ENCODE measurements at regions not wholly inside any gene's neighbourhood (a gene's known extent, or its start where the extent isn't known, plus 50 kb on each side); places are given as distances from the start of the nearest gene placed in this dataset.

DNA sequence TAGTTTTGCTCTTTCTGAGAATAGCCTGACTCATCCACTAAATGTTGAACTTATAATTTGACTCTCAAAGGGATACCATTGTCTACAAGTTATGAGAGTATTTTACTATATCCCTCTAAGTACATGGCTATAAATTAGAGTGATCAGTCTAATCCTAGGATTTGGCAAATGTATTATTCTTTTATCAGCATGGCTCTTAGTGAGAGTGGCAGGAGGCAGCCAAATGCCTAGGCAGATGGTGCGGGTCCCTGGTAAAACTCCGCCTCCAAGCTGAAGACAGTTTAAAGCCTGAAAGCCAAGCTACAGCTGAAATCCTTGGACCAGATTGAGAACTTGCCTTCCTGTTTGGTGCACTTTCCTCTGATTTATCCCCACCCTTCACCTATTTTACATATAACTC, 631.8 kb downstream of the SQOR start:
- no peak for ATAC-seq
- POLR2A ChIA-PET = no interaction called here
- H3K4me2 ChIP-seq (ENCODE audit: low read length) = no peak overlapping the region

More for the DNA sequence above, 631.8 kb downstream of the SQOR start:
- Histone ChIP-seq H3K4me3 (replicated peaks in 1 of 2; ENCODE audit: low read depth in 1 of 2, low read length in 2 of 2) (no peak overlapping the region), H4K20me1 (ENCODE audit: insufficient read depth) (no peaks in the 10 kb centered on the region), H3K79me2 (ENCODE audit: insufficient read depth, low read length) (no peaks in the 10 kb centered on the region), H3K27me3 (ENCODE audit: insufficient read depth, low read length) (no peaks in the 10 kb centered on the region), H3K9me3 (ENCODE audit: control insufficient read depth in 1 of 2, insufficient read depth in 1 of 2, low read depth in 1 of 2, low read length in 2 of 2) (peaks cover 7 to 25% of the 10 kb centered on the region in 2 experiments; a peak in 2 of 4 replicates), H3K36me3 (ENCODE audit: control insufficient read depth in 1 of 2, insufficient read depth in 2 of 2, low read length in 2 of 2) (no peaks in the 10 kb centered on the region), H3K9me2 (ENCODE audit: insufficient read depth) (no peaks in the 10 kb centered on the region), H3K9ac (ENCODE audit: low read length) (no peak overlapping the region), H3K27ac (ENCODE audit: low read depth, low read length) (no peak overlapping the region), H2AFZ (ENCODE audit: low read depth, low read length, poor library complexity, severe bottlenecking) (no peak overlapping the region), H3K4me1 (ENCODE audit: control insufficient read depth in 1 of 2, insufficient read depth in 2 of 2, low read length in 2 of 2) (no peaks in the 10 kb centered on the region)
- BruUV-seq (replicated peaks) = no TSS peak
- intact Hi-C loops (cut with micrococcal nuclease) = no loop called here
- TF ChIP-seq, protein P1, sequence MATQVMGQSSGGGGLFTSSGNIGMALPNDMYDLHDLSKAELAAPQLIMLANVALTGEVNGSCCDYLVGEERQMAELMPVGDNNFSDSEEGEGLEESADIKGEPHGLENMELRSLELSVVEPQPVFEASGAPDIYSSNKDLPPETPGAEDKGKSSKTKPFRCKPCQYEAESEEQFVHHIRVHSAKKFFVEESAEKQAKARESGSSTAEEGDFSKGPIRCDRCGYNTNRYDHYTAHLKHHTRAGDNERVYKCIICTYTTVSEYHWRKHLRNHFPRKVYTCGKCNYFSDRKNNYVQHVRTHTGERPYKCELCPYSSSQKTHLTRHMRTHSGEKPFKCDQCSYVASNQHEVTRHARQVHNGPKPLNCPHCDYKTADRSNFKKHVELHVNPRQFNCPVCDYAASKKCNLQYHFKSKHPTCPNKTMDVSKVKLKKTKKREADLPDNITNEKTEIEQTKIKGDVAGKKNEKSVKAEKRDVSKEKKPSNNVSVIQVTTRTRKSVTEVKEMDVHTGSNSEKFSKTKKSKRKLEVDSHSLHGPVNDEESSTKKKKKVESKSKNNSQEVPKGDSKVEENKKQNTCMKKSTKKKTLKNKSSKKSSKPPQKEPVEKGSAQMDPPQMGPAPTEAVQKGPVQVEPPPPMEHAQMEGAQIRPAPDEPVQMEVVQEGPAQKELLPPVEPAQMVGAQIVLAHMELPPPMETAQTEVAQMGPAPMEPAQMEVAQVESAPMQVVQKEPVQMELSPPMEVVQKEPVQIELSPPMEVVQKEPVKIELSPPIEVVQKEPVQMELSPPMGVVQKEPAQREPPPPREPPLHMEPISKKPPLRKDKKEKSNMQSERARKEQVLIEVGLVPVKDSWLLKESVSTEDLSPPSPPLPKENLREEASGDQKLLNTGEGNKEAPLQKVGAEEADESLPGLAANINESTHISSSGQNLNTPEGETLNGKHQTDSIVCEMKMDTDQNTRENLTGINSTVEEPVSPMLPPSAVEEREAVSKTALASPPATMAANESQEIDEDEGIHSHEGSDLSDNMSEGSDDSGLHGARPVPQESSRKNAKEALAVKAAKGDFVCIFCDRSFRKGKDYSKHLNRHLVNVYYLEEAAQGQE (IDR thresholded peaks at IDR 0.05; ENCODE audit: low read depth) = no peak
- no peak for TF ChIP-seq EGR1 (IDR thresholded peaks at IDR 0.05; ENCODE audit: low read depth)
- TF ChIP-seq FOSL1 (IDR thresholded peaks at IDR 0.05; ENCODE audit: low read depth) = no peak
- TF ChIP-seq, protein P2, sequence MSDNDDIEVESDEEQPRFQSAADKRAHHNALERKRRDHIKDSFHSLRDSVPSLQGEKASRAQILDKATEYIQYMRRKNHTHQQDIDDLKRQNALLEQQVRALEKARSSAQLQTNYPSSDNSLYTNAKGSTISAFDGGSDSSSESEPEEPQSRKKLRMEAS (IDR thresholded peaks at IDR 0.05) = no peak
- no peak for TF ChIP-seq EZH2 (IDR thresholded peaks at IDR 0.05)
- no peak for DNase-seq (ENCODE audit: low read depth, low spot score)
- CTCF ChIA-PET = no interaction called here
- RAD21 ChIA-PET (ENCODE audit: low non-redundant PET in 1 of 2, low total read pairs in 2 of 2, uncharacterized antibody in 2 of 2, unreplicated experiment in 2 of 2) = no interaction called here

Measured in HCT116 (cell line).